ENCODE measurements at regions not wholly inside any gene's neighbourhood (a gene's known extent, or its start where the extent isn't known, plus 50 kb on each side); places are given as distances from the start of the nearest gene placed in this dataset.

- Histone ChIP-seq H2AFZ (ENCODE audit: low read depth, low read length) (no peak overlapping the region), H3K14ac (ENCODE audit: low read length in 2 of 2) (no peak overlapping the region), H3K27ac (ENCODE audit: low read length, poor library complexity, severe bottlenecking) (no peak overlapping the region), H2BK15ac (ENCODE audit: low read depth, poor library complexity, severe bottlenecking) (no peak overlapping the region), H3K4me1 (ENCODE audit: control insufficient read depth, insufficient read depth, low read depth, low read length) (no peaks in the 10 kb centered on the region), H3K79me1 (replicated peaks; ENCODE audit: low read length, poor library complexity, severe bottlenecking) (no peaks in the 10 kb centered on the region), H4K8ac (ENCODE audit: low read length) (no peak overlapping the region), H4K91ac (ENCODE audit: low read length) (no peak overlapping the region), H3K4ac (ENCODE audit: low read depth in 1 of 2, low read length in 2 of 2) (no peak overlapping the region), H3K9me3 (ENCODE audit: control insufficient read depth, low read length) (no peaks in the 10 kb centered on the region), H2BK5ac (ENCODE audit: low read depth, low read length, poor library complexity, severe bottlenecking) (no peak overlapping the region), H3K9ac (ENCODE audit: low read length) (no peak overlapping the region), H3K4me3 (ENCODE audit: insufficient read depth in 1 of 2, low read depth in 1 of 2, low read length in 2 of 2) (peak overlapping the region in 1 of 2 experiments; percentile 71), H3K4me2 (ENCODE audit: low read length, poor library complexity, severe bottlenecking) (no peak overlapping the region), H3K18ac (ENCODE audit: low read depth in 1 of 2, low read length in 2 of 2) (no peak overlapping the region), H2BK120ac (ENCODE audit: low read depth, low read length) (no peak overlapping the region), H2BK12ac (ENCODE audit: low read length in 2 of 2) (no peak overlapping the region), H3K23ac (ENCODE audit: low read length in 2 of 2) (no peak overlapping the region), H2AK5ac (ENCODE audit: low read length, severe bottlenecking) (no peak overlapping the region), H3K27me3 (ENCODE audit: control insufficient read depth in 1 of 2, insufficient read depth in 1 of 2, low read length in 2 of 2) (peaks cover 2 to 3% of the 10 kb centered on the region in 2 experiments), H3K36me3 (ENCODE audit: control insufficient read depth in 1 of 2, insufficient read depth in 2 of 2, low read depth in 1 of 2, low read length in 2 of 2) (no peaks in the 10 kb centered on the region)
- WGBS: 81% methylated on average over 3 of the region's 3 CpGs
- DNase-seq: no peak
Measured at GRCh38 chr13:106709522-106709921, 141.6 kb upstream of the ARGLU1 start.

GRCh38 chr13:106702505-106702904 is 134.6 kb upstream of the ARGLU1 start:
- Histone ChIP-seq H3K4ac (ENCODE audit: low read depth in 1 of 2, low read length in 2 of 2) (no peak overlapping the region), H4K91ac (ENCODE audit: low read length) (no peak overlapping the region), H3K27ac (ENCODE audit: low read length, poor library complexity, severe bottlenecking) (no peak overlapping the region), H2AFZ (ENCODE audit: low read depth, low read length) (no peak overlapping the region), H3K4me3 (ENCODE audit: insufficient read depth in 1 of 2, low read depth in 1 of 2, low read length in 2 of 2) (no peak overlapping the region), H3K9ac (ENCODE audit: low read length) (no peak overlapping the region), H3K14ac (ENCODE audit: low read length in 2 of 2) (peak overlapping the region in 1 of 2 experiments; percentile 56), H2BK12ac (ENCODE audit: low read length in 2 of 2) (no peak overlapping the region), H3K9me3 (ENCODE audit: control insufficient read depth, low read length) (no peaks in the 10 kb centered on the region), H3K4me2 (ENCODE audit: low read length, poor library complexity, severe bottlenecking) (peak overlapping the region; percentile 20), H2BK15ac (ENCODE audit: low read depth, poor library complexity, severe bottlenecking) (no peak overlapping the region), H3K4me1 (ENCODE audit: control insufficient read depth, insufficient read depth, low read depth, low read length) (peaks cover 10% of the 10 kb centered on the region), H2BK5ac (ENCODE audit: low read depth, low read length, poor library complexity, severe bottlenecking) (peak overlapping the region; percentile 59), H3K27me3 (ENCODE audit: control insufficient read depth in 1 of 2, insufficient read depth in 1 of 2, low read length in 2 of 2) (peaks cover 3 to 4% of the 10 kb centered on the region in 2 experiments), H2BK120ac (ENCODE audit: low read depth, low read length) (no peak overlapping the region), H3K23ac (ENCODE audit: low read length in 2 of 2) (no peak overlapping the region), H2AK5ac (ENCODE audit: low read length, severe bottlenecking) (no peak overlapping the region), H3K36me3 (ENCODE audit: control insufficient read depth in 1 of 2, insufficient read depth in 2 of 2, low read depth in 1 of 2, low read length in 2 of 2) (no peaks in the 10 kb centered on the region), H3K18ac (ENCODE audit: low read depth in 1 of 2, low read length in 2 of 2) (no peak overlapping the region), H3K79me1 (replicated peaks; ENCODE audit: low read length, poor library complexity, severe bottlenecking) (no peaks in the 10 kb centered on the region), H4K8ac (ENCODE audit: low read length) (no peak overlapping the region)
- WGBS: 83% methylated on average over 6 of the region's 9 CpGs
- no peak for DNase-seq

- no peak overlapping the region for H3K4me2 ChIP-seq (ENCODE audit: low read length, poor library complexity, severe bottlenecking)
- H4K91ac ChIP-seq (ENCODE audit: low read length): no peak overlapping the region
- H3K27me3 ChIP-seq (ENCODE audit: control insufficient read depth in 1 of 2, insufficient read depth in 1 of 2, low read length in 2 of 2): peaks cover 3 to 4% of the 10 kb centered on the region in 2 experiments
- H2AFZ ChIP-seq (ENCODE audit: low read depth, low read length): no peak overlapping the region
- no peak overlapping the region for H2BK12ac ChIP-seq (ENCODE audit: low read length in 2 of 2)
- H3K79me1 ChIP-seq (replicated peaks; ENCODE audit: low read length, poor library complexity, severe bottlenecking): no peaks in the 10 kb centered on the region
- no peak overlapping the region for H2BK5ac ChIP-seq (ENCODE audit: low read depth, low read length, poor library complexity, severe bottlenecking)
- no peak overlapping the region for H3K4ac ChIP-seq (ENCODE audit: low read depth in 1 of 2, low read length in 2 of 2)
- no peak overlapping the region for H3K9ac ChIP-seq (ENCODE audit: low read length)
- no peak overlapping the region for H3K18ac ChIP-seq (ENCODE audit: low read depth in 1 of 2, low read length in 2 of 2)
- DNase-seq: no peak
- H3K36me3 ChIP-seq (ENCODE audit: control insufficient read depth in 1 of 2, insufficient read depth in 2 of 2, low read depth in 1 of 2, low read length in 2 of 2): no peaks in the 10 kb centered on the region
- H3K27ac ChIP-seq (ENCODE audit: low read length, poor library complexity, severe bottlenecking): no peak overlapping the region
- H3K9me3 ChIP-seq (ENCODE audit: control insufficient read depth, low read length): no peaks in the 10 kb centered on the region
- no peak overlapping the region for H2BK120ac ChIP-seq (ENCODE audit: low read depth, low read length)
- no peak overlapping the region for H3K23ac ChIP-seq (ENCODE audit: low read length in 2 of 2)
- no peak overlapping the region for H2AK5ac ChIP-seq (ENCODE audit: low read length, severe bottlenecking)
- H3K4me1 ChIP-seq (ENCODE audit: control insufficient read depth, insufficient read depth, low read depth, low read length): peaks cover 10% of the 10 kb centered on the region
- no peak overlapping the region for H2BK15ac ChIP-seq (ENCODE audit: low read depth, poor library complexity, severe bottlenecking)
- no peak overlapping the region for H3K14ac ChIP-seq (ENCODE audit: low read length in 2 of 2)
- H4K8ac ChIP-seq (ENCODE audit: low read length): no peak overlapping the region
- WGBS: 88% methylated on average over 17 of the region's 17 CpGs
- H3K4me3 ChIP-seq (ENCODE audit: insufficient read depth in 1 of 2, low read depth in 1 of 2, low read length in 2 of 2): no peak overlapping the region
Measured at GRCh38 chr13:106701771-106702341, 133.9 kb upstream of the ARGLU1 start.

GRCh38 chr13:106700439-106700838 is 132.5 kb upstream of the ARGLU1 start:
- WGBS: 84% methylated on average over 3 of the region's 4 CpGs

More at GRCh38 chr13:106700439-106700838, 132.5 kb upstream of the ARGLU1 start:
- Histone ChIP-seq H3K4me1 (ENCODE audit: control insufficient read depth, insufficient read depth, low read depth, low read length) (peaks cover 10% of the 10 kb centered on the region), H3K36me3 (ENCODE audit: control insufficient read depth in 1 of 2, insufficient read depth in 2 of 2, low read depth in 1 of 2, low read length in 2 of 2) (no peaks in the 10 kb centered on the region), H4K8ac (ENCODE audit: low read length) (no peak overlapping the region), H3K14ac (ENCODE audit: low read length in 2 of 2) (no peak overlapping the region), H3K9ac (ENCODE audit: low read length) (no peak overlapping the region), H3K9me3 (ENCODE audit: control insufficient read depth, low read length) (no peaks in the 10 kb centered on the region), H2BK15ac (ENCODE audit: low read depth, poor library complexity, severe bottlenecking) (no peak overlapping the region), H3K4me2 (ENCODE audit: low read length, poor library complexity, severe bottlenecking) (no peak overlapping the region), H4K91ac (ENCODE audit: low read length) (no peak overlapping the region), H2BK12ac (ENCODE audit: low read length in 2 of 2) (no peak overlapping the region), H3K27me3 (ENCODE audit: control insufficient read depth in 1 of 2, insufficient read depth in 1 of 2, low read length in 2 of 2) (peaks cover 3 to 4% of the 10 kb centered on the region in 2 experiments), H2BK5ac (ENCODE audit: low read depth, low read length, poor library complexity, severe bottlenecking) (no peak overlapping the region), H3K18ac (ENCODE audit: low read depth in 1 of 2, low read length in 2 of 2) (no peak overlapping the region), H2BK120ac (ENCODE audit: low read depth, low read length) (no peak overlapping the region), H3K4me3 (ENCODE audit: insufficient read depth in 1 of 2, low read depth in 1 of 2, low read length in 2 of 2) (no peak overlapping the region), H3K4ac (ENCODE audit: low read depth in 1 of 2, low read length in 2 of 2) (no peak overlapping the region), H2AFZ (ENCODE audit: low read depth, low read length) (no peak overlapping the region), H2AK5ac (ENCODE audit: low read length, severe bottlenecking) (no peak overlapping the region), H3K23ac (ENCODE audit: low read length in 2 of 2) (no peak overlapping the region), H3K79me1 (replicated peaks; ENCODE audit: low read length, poor library complexity, severe bottlenecking) (no peaks in the 10 kb centered on the region), H3K27ac (ENCODE audit: low read length, poor library complexity, severe bottlenecking) (no peak overlapping the region)
- DNase-seq: no peak

All from mesenchymal stem cell (in vitro differentiated cells and primary cell).